Calu3 (cell line): ENCODE measurements at regions not wholly inside any gene's neighbourhood (a gene's known extent, or its start where the extent isn't known, plus 50 kb on each side); places are given as distances from the start of the nearest gene placed in this dataset.

Experiments used
- BruUV-seq: library from RNA; stranded (reverse); fragments of 400-500 nt; replicated peaks from 2 replicates; lab custom pipeline; 2021; lab: Mats Ljungman, UMichigan
- CTCF ChIA-PET: fragments of 300-600 bp; sonication (Branson Sonifier 250); formaldehyde crosslinking; loops from one replicate; lab custom pipeline; 2022; ENCODE audit warnings: antibody characterized with exemption; lab: Charles Lee
- DNase-seq: peaks from one replicate; pipeline ENCODE4 v3.0.0; 2022
- H3K27ac Mint-ChIP-seq: one replicate; pipeline ENCODE4 v1.8.0; 2022; ENCODE audit warnings: mixed read lengths; ENCODE audit not compliant: unreplicated experiment
- H3K27me3 Mint-ChIP-seq: one replicate; pipeline ENCODE4 v1.8.0; 2022; ENCODE audit warnings: mixed read lengths; ENCODE audit not compliant: unreplicated experiment
- H3K36me3 Mint-ChIP-seq: one replicate; pipeline ENCODE4 v1.8.0; 2022; ENCODE audit warnings: mild to moderate bottlenecking, moderate library complexity, mixed read lengths; ENCODE audit not compliant: insufficient read depth, unreplicated experiment
- H3K4me1 Mint-ChIP-seq: one replicate; pipeline ENCODE4 v1.8.0; 2022; ENCODE audit warnings: mild to moderate bottlenecking, low read depth, mixed read lengths; ENCODE audit not compliant: unreplicated experiment
- H3K4me3 Mint-ChIP-seq: one replicate; pipeline ENCODE4 v1.8.0; 2022; ENCODE audit warnings: mild to moderate bottlenecking, low read depth, moderate library complexity, mixed read lengths; ENCODE audit not compliant: unreplicated experiment
- H3K9me3 Mint-ChIP-seq: one replicate; pipeline ENCODE4 v1.8.0; 2022; ENCODE audit warnings: low read depth, mixed read lengths; ENCODE audit not compliant: unreplicated experiment
- CTCF ChIP-seq: fragments of 200-600 bp; IDR thresholded peaks from one replicate; pipeline ENCODE4 v1.8.0; 2022; ENCODE audit warnings: antibody characterized with exemption; ENCODE audit not compliant: unreplicated experiment
- intact Hi-C: fragments of 100-400 bp; cut with micrococcal nuclease; formaldehyde crosslinking; loops from one replicate; pipeline ENCODE4 v1.10.0; 2022; ENCODE audit not compliant: unreplicated experiment

GRCh38 chr11:134464981-134465730 is 53.1 kb upstream of the B3GAT1 start:
- CTCF ChIA-PET, result no interaction called here
- intact Hi-C loops, result no loop called here
- Mint-ChIP-seq H3K9me3 (no peaks in the 10 kb centered on the region), H3K4me3 (no peak overlapping the region), H3K36me3 (no peaks in the 10 kb centered on the region), H3K4me1 (no peaks in the 10 kb centered on the region), H3K27ac (no peak overlapping the region), H3K27me3 (peaks cover 59% of the 10 kb centered on the region)
- no peak for DNase-seq
- no peak for TF ChIP-seq CTCF
- BruUV-seq, result no TSS peak

- CTCF ChIA-PET, result no interaction called here
- Mint-ChIP-seq H3K9me3 (no peaks in the 10 kb centered on the region), H3K27ac (no peak overlapping the region), H3K27me3 (peaks cover 60% of the 10 kb centered on the region), H3K4me1 (no peaks in the 10 kb centered on the region), H3K36me3 (no peaks in the 10 kb centered on the region), H3K4me3 (no peak overlapping the region)
- BruUV-seq, result no TSS peak
- intact Hi-C loops, result no loop called here
- no peak for DNase-seq
- TF ChIP-seq CTCF, result no peak
These were observed 52.2 kb upstream of the B3GAT1 start for GRCh38 chr11:134464196-134464595.

GRCh38 chr11:134463716-134464115 is 51.7 kb upstream of the B3GAT1 start:
- no peaks in the 10 kb centered on the region for H3K4me1 Mint-ChIP-seq
- intact Hi-C loops, result no loop called here
- CTCF ChIA-PET, result no interaction called here
- H3K27me3 Mint-ChIP-seq, result peaks cover 58% of the 10 kb centered on the region
- DNase-seq, result no peak
- H3K4me3 Mint-ChIP-seq, result no peak overlapping the region
- BruUV-seq, result no TSS peak
- TF ChIP-seq CTCF, result no peak
- peaks cover 2% of the 10 kb centered on the region for H3K9me3 Mint-ChIP-seq
- H3K36me3 Mint-ChIP-seq, result no peaks in the 10 kb centered on the region
- no peak overlapping the region for H3K27ac Mint-ChIP-seq
